PFSK-1 (cell line): ENCODE measurements at regions not wholly inside any gene's neighbourhood (a gene's known extent, or its start where the extent isn't known, plus 50 kb on each side); places are given as distances from the start of the nearest gene placed in this dataset.

ENCODE experiments used
- POLR2AphosphoS5 ChIP-seq: IDR thresholded peaks from 2 replicates; pipeline ENCODE4 v1.6.1; 2012; ENCODE audit warnings: low read depth, mild to moderate bottlenecking, control low read depth, low read length, moderate library complexity
- TAF1 ChIP-seq: IDR thresholded peaks from 2 replicates; pipeline ENCODE4 v1.6.1; 2012; ENCODE audit warnings: low read length, control low read depth, borderline replicate concordance; ENCODE audit not compliant: insufficient read depth

DNA sequence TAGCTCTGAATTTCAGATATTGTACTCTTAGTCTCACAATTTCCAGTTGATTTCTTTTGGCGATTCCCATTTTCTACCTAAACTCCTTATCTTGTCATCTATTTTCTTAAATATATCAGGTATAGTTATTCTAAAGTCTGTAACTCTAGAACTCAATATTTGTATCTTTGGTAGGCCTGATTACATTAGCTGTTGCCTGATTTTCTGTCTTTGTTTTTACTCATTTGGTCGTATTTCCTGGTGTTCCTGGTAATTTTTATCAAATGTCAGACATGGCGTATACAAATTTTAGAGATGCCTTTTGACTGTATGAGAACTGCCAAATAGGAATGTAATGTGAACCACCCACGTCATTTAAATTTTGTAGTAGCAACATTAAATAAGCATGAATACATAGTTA, 266.7 kb downstream of the ZNF536 start:
- no peak for TF ChIP-seq POLR2AphosphoS5
- TF ChIP-seq TAF1: no peak
